GM12878 (cell line): ENCODE measurements at regions not wholly inside any gene's neighbourhood (a gene's known extent, or its start where the extent isn't known, plus 50 kb on each side); places are given as distances from the start of the nearest gene placed in this dataset.

Experiments used
- ATAC-seq: fragments of 200-7000 bp; cut with Tn5 transposase; 3 replicates; pipeline ENCODE4 v1.9.1; 2020; ENCODE audit warnings: mild to moderate bottlenecking, moderate library complexity
- BruUV-seq: library from RNA; stranded (reverse); fragments of 400-500 nt; replicated peaks from 2 replicates; lab custom pipeline; 2021; lab: Mats Ljungman, UMichigan
- CTCF ChIA-PET: fragments of 300-600 bp; sonication (Branson Sonifier 250); formaldehyde crosslinking; extraction: SDS; loops from one replicate; lab custom pipeline; 2021; ENCODE audit warnings: inconsistent platforms; lab: Yijun Ruan, JAX
- POLR2A ChIA-PET: fragments of 350-600 bp; formaldehyde crosslinking; extraction: SDS; loops from one replicate; lab custom pipeline; 2021; ENCODE audit warnings: inconsistent platforms; lab: Charles Lee
- RAD21 ChIA-PET: fragments of 300-600 bp; sonication (Branson Sonifier 250); formaldehyde crosslinking; loops from one replicate; lab custom pipeline; 2023; ENCODE audit warnings: antibody characterized with exemption; ENCODE audit not compliant: unreplicated experiment; lab: Charles Lee
- SMC1A ChIA-PET: fragments of 300-600 bp; sonication (Branson Sonifier 250); formaldehyde crosslinking; loops from one replicate; lab custom pipeline; 2023; ENCODE audit not compliant: unreplicated experiment, uncharacterized antibody; lab: Charles Lee
- DNase-seq: peaks from one replicate; pipeline ENCODE4 v3.0.0-alpha.2; 2011; ENCODE audit warnings: low read depth, low spot score
- FAIRE-seq: peaks from 3 replicates; lab custom pipeline; 2011; peaks lifted over from hg19 to GRCh38; lab: Jason Lieb, UNC
- H2AFZ ChIP-seq: 2 replicates; pipeline ENCODE4 v1.6.0; 2011; ENCODE audit warnings: low read depth, low read length, control low read depth; ENCODE audit not compliant: control insufficient read depth
- H3K27ac ChIP-seq: 2 replicates; pipeline ENCODE4 v1.5.1; 2011; ENCODE audit warnings: control low read depth; ENCODE audit not compliant: control insufficient read depth, insufficient read depth
- H3K27me3 ChIP-seq, 2 experiments: replicated peaks in 1 of 2; 2 replicates each; pipeline versions ENCODE4 v1.6.0 to v1.6.1; 2011; ENCODE audit warnings: low read length in 1 of 2; ENCODE audit not compliant: control insufficient read depth in 2 of 2, insufficient read depth in 2 of 2
- H3K36me3 ChIP-seq, 2 experiments: 2 replicates each; pipeline ENCODE4 v1.5.1; 2011; ENCODE audit warnings: low read length in 1 of 2; ENCODE audit not compliant: control insufficient read depth in 2 of 2, insufficient read depth in 2 of 2
- H3K4me1 ChIP-seq: 2 replicates; pipeline ENCODE4 v1.6.1; 2011; ENCODE audit warnings: mild to moderate bottlenecking, low read length, moderate library complexity, mixed read lengths; ENCODE audit not compliant: control insufficient read depth, insufficient read depth
- H3K4me2 ChIP-seq: 2 replicates; pipeline ENCODE4 v1.6.0; 2011; ENCODE audit warnings: control low read depth; ENCODE audit not compliant: control insufficient read depth, insufficient read depth
- H3K4me3 ChIP-seq: fragments of 200-600 bp; sonication (generic); 2 replicates; pipeline ENCODE4 v1.5.1; 2016
- H3K79me2 ChIP-seq: 2 replicates; pipeline ENCODE4 v1.6.0; 2011; ENCODE audit warnings: low read length; ENCODE audit not compliant: control insufficient read depth, insufficient read depth
- H3K9ac ChIP-seq: 2 replicates; pipeline ENCODE4 v1.8.0; 2011; ENCODE audit warnings: low read length, control low read depth, mixed read lengths; ENCODE audit not compliant: control insufficient read depth, insufficient read depth
- H3K9me3 ChIP-seq: replicated peaks from 3 replicates; pipeline ENCODE4 v1.5.1; 2011; ENCODE audit warnings: mild to moderate bottlenecking, low read length; ENCODE audit not compliant: control insufficient read depth, insufficient read depth
- H4K20me1 ChIP-seq: 2 replicates; pipeline ENCODE4 v1.6.0; 2011; ENCODE audit not compliant: control insufficient read depth, insufficient read depth
- EP300 ChIP-seq, 2 experiments: fragments of 150-350 bp in 1 of 2; IDR thresholded peaks; 2 replicates each; pipeline ENCODE4 v1.6.1; 2011 to 2012; ENCODE audit warnings: low read depth in 2 of 2, low read length in 2 of 2, borderline replicate concordance in 1 of 2, improper control_type of control experiment in 1 of 2, inconsistent platforms in 1 of 2; ENCODE audit not compliant: control insufficient read depth in 1 of 2
- ESRRA ChIP-seq: IDR thresholded peaks from 2 replicates; pipeline ENCODE4 v1.6.1; 2012; ENCODE audit warnings: mild to moderate bottlenecking, low read length, improper control_type of control experiment
- FOS ChIP-seq: IDR thresholded peaks from 3 replicates; pipeline ENCODE4 v1.6.1; 2011; ENCODE audit warnings: borderline replicate concordance; ENCODE audit not compliant: insufficient read length; ENCODE audit errors: extremely low read depth
- GABPA ChIP-seq: IDR thresholded peaks from 2 replicates; pipeline ENCODE4 v1.6.1; 2014; ENCODE audit warnings: antibody characterized with exemption, low read depth, mild to moderate bottlenecking, inconsistent platforms
- JUND ChIP-seq: IDR thresholded peaks from 2 replicates; pipeline ENCODE4 v1.6.1; 2012; ENCODE audit warnings: low read depth, mild to moderate bottlenecking, low read length, improper control_type of control experiment, moderate library complexity
- MTA2 ChIP-seq: fragments of 450-650 bp; IDR thresholded peaks from 2 replicates; pipeline ENCODE4 v1.6.1; 2016; ENCODE audit warnings: low read depth, mild to moderate bottlenecking, moderate library complexity
- NRF1 ChIP-seq: conservative IDR thresholded peaks from 2 replicates; pipeline ENCODE4 v1.6.1; 2011; ENCODE audit warnings: mild to moderate bottlenecking, low read depth, low read length, improper control_type of control experiment
- POU2F2 ChIP-seq: IDR thresholded peaks from 3 replicates; pipeline ENCODE4 v1.6.1; 2011; ENCODE audit warnings: low read depth, mild to moderate bottlenecking, low read length, borderline replicate concordance
- RB1 ChIP-seq: fragments of 450-650 bp; formaldehyde crosslinking; IDR thresholded peaks from 2 replicates; pipeline ENCODE4 v1.6.1; 2017; ENCODE audit warnings: mild to moderate bottlenecking, borderline replicate concordance
- RBBP5 ChIP-seq: fragments of 200-600 bp; sonication (generic); conservative IDR thresholded peaks from 2 replicates; pipeline ENCODE4 v1.6.1; 2016
- SMAD1 ChIP-seq: fragments of 450-650 bp; IDR thresholded peaks from 2 replicates; pipeline ENCODE4 v1.6.1; 2018; ENCODE audit warnings: mild to moderate bottlenecking, low read depth; ENCODE audit not compliant: partially characterized antibody
- TCF3 ChIP-seq: IDR thresholded peaks from 2 replicates; pipeline ENCODE4 v1.6.1; 2012; ENCODE audit warnings: low read depth, mild to moderate bottlenecking, low read length, borderline replicate concordance; ENCODE audit not compliant: insufficient read depth
- WRNIP1 ChIP-seq: IDR thresholded peaks from 2 replicates; pipeline ENCODE4 v1.6.1; 2011; ENCODE audit warnings: low read depth, low read length, improper control_type of control experiment, borderline replicate concordance
- WGBS: methylation state at CpG from one replicate; pipeline ENCODE4 v1.1.6; 2016; ENCODE audit warnings: low lambda C conversion rate; ENCODE audit not compliant: insufficient replicate concordance, insufficient coverage; ENCODE audit errors: missing lambda C conversion rate; 5-methylcytosine and 5-hydroxymethylcytosine counted together
- in situ Hi-C: fragments of 300-500 bp; cut with MboI; formaldehyde crosslinking; loops from 9 replicates; pipeline ENCODE4 v1.14.3; 2018; ENCODE audit warnings: mixed read lengths
- intact Hi-C: fragments of 100-400 bp; cut with micrococcal nuclease; formaldehyde crosslinking; loops from one replicate; pipeline ENCODE4 v1.14.2; 2022; ENCODE audit not compliant: unreplicated experiment
- TF ChIP-seq, protein P1 (sequence below): fragments of 450-650 bp; formaldehyde crosslinking; IDR thresholded peaks from 2 replicates; pipeline ENCODE4 v1.5.0; 2022; ENCODE audit warnings: mild to moderate bottlenecking, missing genetic modification characterization
- TF ChIP-seq, protein P2 (sequence below): fragments of 450-650 bp; IDR thresholded peaks from 2 replicates; pipeline ENCODE4 v1.6.1; 2017; ENCODE audit warnings: mild to moderate bottlenecking
- TF ChIP-seq, protein P3 (sequence below): IDR thresholded peaks from 2 replicates; pipeline ENCODE4 v1.6.1; 2012; ENCODE audit warnings: low read depth, low read length, improper control_type of control experiment

DNA sequence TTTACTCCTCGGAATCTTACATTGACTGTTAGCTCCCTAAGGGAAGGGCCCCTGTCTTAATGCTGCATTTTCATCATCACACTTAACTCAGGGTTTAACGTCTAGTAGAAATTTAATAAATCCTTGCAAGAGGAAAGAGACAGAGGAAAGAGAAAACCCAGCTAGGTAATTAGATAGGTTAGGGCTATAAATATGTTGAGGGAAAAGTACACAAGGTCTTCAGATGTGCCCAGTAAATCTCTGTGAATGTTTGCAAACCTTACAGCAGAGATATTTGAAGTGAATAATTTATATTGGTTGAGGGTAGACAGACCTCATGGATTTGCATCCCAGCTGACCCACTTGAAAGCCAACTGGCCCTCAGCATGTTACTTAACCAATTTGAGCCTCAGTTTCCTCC, 315.5 kb upstream of the NPVF start:
- no peaks in the 10 kb centered on the region for H3K79me2 ChIP-seq
- TF ChIP-seq POU2F2 (no peak), RBBP5 (no peak), RB1 (no peak), TCF3 (no peak), FOS (no peak), GABPA (no peak), MTA2 (no peak), EP300 (IDR thresholded peaks at IDR 0.05; ENCODE audit: borderline replicate concordance in 1 of 2, control insufficient read depth in 1 of 2, low read depth in 2 of 2, low read length in 2 of 2) (no peak), NRF1 (no peak), ESRRA (no peak), WRNIP1 (no peak), SMAD1 (no peak), JUND (no peak)
- TF ChIP-seq, protein P1, sequence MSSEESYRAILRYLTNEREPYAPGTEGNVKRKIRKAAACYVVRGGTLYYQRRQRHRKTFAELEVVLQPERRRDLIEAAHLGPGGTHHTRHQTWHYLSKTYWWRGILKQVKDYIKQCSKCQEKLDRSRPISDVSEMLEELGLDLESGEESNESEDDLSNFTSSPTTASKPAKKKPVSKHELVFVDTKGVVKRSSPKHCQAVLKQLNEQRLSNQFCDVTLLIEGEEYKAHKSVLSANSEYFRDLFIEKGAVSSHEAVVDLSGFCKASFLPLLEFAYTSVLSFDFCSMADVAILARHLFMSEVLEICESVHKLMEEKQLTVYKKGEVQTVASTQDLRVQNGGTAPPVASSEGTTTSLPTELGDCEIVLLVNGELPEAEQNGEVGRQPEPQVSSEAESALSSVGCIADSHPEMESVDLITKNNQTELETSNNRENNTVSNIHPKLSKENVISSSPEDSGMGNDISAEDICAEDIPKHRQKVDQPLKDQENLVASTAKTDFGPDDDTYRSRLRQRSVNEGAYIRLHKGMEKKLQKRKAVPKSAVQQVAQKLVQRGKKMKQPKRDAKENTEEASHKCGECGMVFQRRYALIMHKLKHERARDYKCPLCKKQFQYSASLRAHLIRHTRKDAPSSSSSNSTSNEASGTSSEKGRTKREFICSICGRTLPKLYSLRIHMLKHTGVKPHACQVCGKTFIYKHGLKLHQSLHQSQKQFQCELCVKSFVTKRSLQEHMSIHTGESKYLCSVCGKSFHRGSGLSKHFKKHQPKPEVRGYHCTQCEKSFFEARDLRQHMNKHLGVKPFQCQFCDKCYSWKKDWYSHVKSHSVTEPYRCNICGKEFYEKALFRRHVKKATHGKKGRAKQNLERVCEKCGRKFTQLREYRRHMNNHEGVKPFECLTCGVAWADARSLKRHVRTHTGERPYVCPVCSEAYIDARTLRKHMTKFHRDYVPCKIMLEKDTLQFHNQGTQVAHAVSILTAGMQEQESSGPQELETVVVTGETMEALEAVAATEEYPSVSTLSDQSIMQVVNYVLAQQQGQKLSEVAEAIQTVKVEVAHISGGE: no peak
- TF ChIP-seq, protein P2, sequence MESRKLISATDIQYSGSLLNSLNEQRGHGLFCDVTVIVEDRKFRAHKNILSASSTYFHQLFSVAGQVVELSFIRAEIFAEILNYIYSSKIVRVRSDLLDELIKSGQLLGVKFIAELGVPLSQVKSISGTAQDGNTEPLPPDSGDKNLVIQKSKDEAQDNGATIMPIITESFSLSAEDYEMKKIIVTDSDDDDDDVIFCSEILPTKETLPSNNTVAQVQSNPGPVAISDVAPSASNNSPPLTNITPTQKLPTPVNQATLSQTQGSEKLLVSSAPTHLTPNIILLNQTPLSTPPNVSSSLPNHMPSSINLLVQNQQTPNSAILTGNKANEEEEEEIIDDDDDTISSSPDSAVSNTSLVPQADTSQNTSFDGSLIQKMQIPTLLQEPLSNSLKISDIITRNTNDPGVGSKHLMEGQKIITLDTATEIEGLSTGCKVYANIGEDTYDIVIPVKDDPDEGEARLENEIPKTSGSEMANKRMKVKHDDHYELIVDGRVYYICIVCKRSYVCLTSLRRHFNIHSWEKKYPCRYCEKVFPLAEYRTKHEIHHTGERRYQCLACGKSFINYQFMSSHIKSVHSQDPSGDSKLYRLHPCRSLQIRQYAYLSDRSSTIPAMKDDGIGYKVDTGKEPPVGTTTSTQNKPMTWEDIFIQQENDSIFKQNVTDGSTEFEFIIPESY: no peak
- TF ChIP-seq, protein P3, sequence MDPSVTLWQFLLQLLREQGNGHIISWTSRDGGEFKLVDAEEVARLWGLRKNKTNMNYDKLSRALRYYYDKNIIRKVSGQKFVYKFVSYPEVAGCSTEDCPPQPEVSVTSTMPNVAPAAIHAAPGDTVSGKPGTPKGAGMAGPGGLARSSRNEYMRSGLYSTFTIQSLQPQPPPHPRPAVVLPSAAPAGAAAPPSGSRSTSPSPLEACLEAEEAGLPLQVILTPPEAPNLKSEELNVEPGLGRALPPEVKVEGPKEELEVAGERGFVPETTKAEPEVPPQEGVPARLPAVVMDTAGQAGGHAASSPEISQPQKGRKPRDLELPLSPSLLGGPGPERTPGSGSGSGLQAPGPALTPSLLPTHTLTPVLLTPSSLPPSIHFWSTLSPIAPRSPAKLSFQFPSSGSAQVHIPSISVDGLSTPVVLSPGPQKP: no peak
- SMC1A ChIA-PET: no interaction called here
- H3K4me1 ChIP-seq: no peaks in the 10 kb centered on the region
- H3K36me3 ChIP-seq: no peaks in the 10 kb centered on the region
- H3K27me3 ChIP-seq: peaks cover 5 to 6% of the 10 kb centered on the region in 2 experiments
- no peak overlapping the region for H2AFZ ChIP-seq
- DNase-seq: no peak
- in situ Hi-C loops (no loop called here), intact Hi-C loops (no loop called here)
- ATAC-seq: no peak
- CTCF ChIA-PET: interaction anchor here (0.8 to 1.6 kb wide), 2 partner anchors 21 to 24 kb away, joined by 3 to 5 read pairs; no protein-coding TSS in a partner anchor
- 0% methylated on average over 2 of the region's 2 CpGs for WGBS
- POLR2A ChIA-PET: no interaction called here
- RAD21 ChIA-PET: no interaction called here
- H3K4me3 ChIP-seq: no peak overlapping the region
- no TSS peak for BruUV-seq
- no peak overlapping the region for H3K4me2 ChIP-seq
- FAIRE-seq: no peak
- no peaks in the 10 kb centered on the region for H3K9me3 ChIP-seq
- H3K9ac ChIP-seq: no peak overlapping the region
- H4K20me1 ChIP-seq: no peaks in the 10 kb centered on the region
- H3K27ac ChIP-seq: no peak overlapping the region
